Osteocyte (in vitro differentiated cells): ENCODE measurements at regions not wholly inside any gene's neighbourhood (a gene's known extent, or its start where the extent isn't known, plus 50 kb on each side); places are given as distances from the start of the nearest gene placed in this dataset.

ENCODE experiments used
- DNase-seq: peaks from one replicate; pipeline ENCODE4 v3.0.0; 2021; ENCODE audit warnings: mixed read lengths; ENCODE audit not compliant: unreplicated experiment; ENCODE audit errors: extremely low spot score
- H3K27ac Mint-ChIP-seq: one replicate; pipeline ENCODE4 v1.8.0; 2021; ENCODE audit warnings: mild to moderate bottlenecking, mixed read lengths; ENCODE audit not compliant: unreplicated experiment
- H3K27me3 Mint-ChIP-seq: one replicate; pipeline ENCODE4 v1.8.0; 2021; ENCODE audit warnings: mixed read lengths; ENCODE audit not compliant: unreplicated experiment
- H3K36me3 Mint-ChIP-seq: one replicate; pipeline ENCODE4 v1.8.0; 2021; ENCODE audit warnings: mixed read lengths; ENCODE audit not compliant: unreplicated experiment
- H3K4me1 Mint-ChIP-seq: one replicate; pipeline ENCODE4 v1.8.0; 2021; ENCODE audit warnings: mixed read lengths; ENCODE audit not compliant: unreplicated experiment
- H3K4me3 Mint-ChIP-seq: one replicate; pipeline ENCODE4 v1.8.0; 2021; ENCODE audit warnings: mild to moderate bottlenecking, moderate library complexity, mixed read lengths; ENCODE audit not compliant: unreplicated experiment
- H3K9me3 Mint-ChIP-seq: one replicate; pipeline ENCODE4 v1.8.0; 2021; ENCODE audit warnings: mixed read lengths; ENCODE audit not compliant: unreplicated experiment
- TF ChIP-seq, protein P1 (sequence below): fragments of 200-600 bp; sonication (generic); IDR thresholded peaks from 2 replicates; pipeline ENCODE4 v1.5.0; 2021; ENCODE audit warnings: antibody characterized with exemption, mild to moderate bottlenecking, moderate library complexity

DNA sequence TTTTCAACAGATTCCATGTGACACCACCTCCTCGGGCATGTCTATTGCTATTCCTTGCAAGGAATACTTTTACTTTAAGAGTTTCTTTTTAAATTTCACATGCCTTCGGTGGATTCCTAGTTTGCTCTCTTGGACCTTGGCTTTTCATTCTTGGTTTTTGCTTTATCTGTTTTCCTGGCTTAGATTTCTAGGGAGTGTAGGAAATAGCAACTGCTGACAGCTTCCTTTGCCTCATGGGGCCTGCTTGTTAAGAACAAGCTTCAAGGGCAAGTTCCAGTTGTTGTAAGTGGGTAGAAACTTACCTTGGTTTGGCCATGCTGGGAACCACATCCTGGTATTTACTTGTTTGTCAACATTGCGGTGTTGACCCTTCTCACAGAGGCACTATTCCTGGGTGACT is 348.5 kb downstream of the DMAC1 start:
- Mint-ChIP-seq H3K27me3 (no peaks in the 10 kb centered on the region), H3K4me1 (no peaks in the 10 kb centered on the region), H3K9me3 (peaks cover 16% of the 10 kb centered on the region), H3K4me3 (no peak overlapping the region), H3K36me3 (no peaks in the 10 kb centered on the region), H3K27ac (no peak overlapping the region)
- TF ChIP-seq, protein P1, sequence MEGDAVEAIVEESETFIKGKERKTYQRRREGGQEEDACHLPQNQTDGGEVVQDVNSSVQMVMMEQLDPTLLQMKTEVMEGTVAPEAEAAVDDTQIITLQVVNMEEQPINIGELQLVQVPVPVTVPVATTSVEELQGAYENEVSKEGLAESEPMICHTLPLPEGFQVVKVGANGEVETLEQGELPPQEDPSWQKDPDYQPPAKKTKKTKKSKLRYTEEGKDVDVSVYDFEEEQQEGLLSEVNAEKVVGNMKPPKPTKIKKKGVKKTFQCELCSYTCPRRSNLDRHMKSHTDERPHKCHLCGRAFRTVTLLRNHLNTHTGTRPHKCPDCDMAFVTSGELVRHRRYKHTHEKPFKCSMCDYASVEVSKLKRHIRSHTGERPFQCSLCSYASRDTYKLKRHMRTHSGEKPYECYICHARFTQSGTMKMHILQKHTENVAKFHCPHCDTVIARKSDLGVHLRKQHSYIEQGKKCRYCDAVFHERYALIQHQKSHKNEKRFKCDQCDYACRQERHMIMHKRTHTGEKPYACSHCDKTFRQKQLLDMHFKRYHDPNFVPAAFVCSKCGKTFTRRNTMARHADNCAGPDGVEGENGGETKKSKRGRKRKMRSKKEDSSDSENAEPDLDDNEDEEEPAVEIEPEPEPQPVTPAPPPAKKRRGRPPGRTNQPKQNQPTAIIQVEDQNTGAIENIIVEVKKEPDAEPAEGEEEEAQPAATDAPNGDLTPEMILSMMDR: no peak
- DNase-seq: no peak

DNA sequence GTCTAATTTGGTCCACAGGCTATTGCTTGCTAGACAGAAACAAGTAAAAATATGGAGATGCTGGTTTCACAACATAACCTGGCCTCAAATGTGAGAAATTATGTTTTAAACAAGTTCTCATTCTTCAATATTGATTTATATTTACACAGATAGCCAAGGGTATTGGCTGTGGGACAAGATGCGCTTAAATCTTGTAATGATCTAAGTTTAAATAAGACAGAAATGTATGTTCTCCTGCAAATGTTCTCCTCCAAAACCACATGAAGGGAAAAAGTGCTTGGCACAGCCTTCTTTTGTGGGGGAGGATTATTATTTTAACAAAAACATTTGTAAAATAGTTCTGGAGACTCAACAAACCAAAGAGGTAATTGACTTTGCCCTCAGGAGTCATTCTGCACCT is 356.0 kb downstream of the DMAC1 start:
- H3K4me3 Mint-ChIP-seq: no peak overlapping the region
- H3K27ac Mint-ChIP-seq: no peak overlapping the region
- no peak for DNase-seq
- H3K4me1 Mint-ChIP-seq: no peaks in the 10 kb centered on the region
- TF ChIP-seq, protein P1: no peak
- peaks cover 11% of the 10 kb centered on the region for H3K9me3 Mint-ChIP-seq
- no peaks in the 10 kb centered on the region for H3K36me3 Mint-ChIP-seq
- H3K27me3 Mint-ChIP-seq: no peaks in the 10 kb centered on the region

DNA sequence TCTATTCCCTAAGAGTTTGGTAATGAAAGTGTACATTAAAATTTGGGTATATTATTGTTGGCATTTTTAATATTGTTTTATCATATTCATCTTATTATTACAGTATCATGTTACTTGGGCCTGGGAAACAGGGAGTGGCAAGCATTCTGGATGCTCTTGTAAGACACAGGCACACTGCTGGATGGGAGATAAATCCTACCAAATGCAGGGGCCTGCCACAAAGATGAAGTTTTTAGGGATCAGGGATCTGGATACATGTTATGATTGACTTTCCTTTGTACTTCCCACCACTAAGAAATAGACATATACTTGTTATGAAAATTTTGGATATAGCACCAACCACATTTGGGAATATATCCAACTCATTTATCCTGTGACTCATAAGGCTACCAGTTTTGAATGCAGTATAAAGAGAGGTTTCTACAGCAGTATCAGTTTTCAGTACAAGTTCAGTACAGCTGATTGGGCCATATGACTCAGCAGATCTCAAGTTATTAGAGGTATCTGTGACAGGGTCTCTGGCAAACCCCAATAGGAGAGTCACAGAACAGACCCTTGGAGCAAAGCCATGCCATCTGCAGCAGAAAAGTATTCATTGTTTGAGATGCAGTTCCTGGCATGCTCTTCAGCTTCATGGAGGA is 360.1 kb downstream of the DMAC1 start:
- Mint-ChIP-seq H3K4me1 (no peaks in the 10 kb centered on the region), H3K9me3 (no peaks in the 10 kb centered on the region), H3K4me3 (no peak overlapping the region), H3K36me3 (no peaks in the 10 kb centered on the region), H3K27ac (no peak overlapping the region), H3K27me3 (no peaks in the 10 kb centered on the region)
- no peak for DNase-seq
- TF ChIP-seq, protein P1: no peak

DNA sequence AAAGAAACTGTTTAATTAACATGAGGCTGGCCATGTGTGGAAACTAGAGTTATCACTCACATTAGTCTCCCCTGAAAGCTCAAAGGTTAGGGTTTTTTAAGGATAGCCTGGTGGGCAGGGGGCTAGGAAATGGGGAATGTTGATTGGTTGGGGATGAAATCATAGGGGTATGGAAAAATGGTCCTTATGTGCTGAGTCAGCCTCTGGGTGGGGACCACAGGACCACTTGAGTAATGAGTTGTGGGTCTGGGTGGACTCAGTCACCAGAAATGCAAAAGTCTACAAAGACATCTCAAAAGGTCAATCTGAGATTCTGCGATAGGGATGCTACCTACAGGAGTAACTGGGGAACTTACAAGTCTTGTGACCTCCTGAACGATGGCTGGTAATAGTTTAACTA is 362.8 kb downstream of the DMAC1 start:
- Mint-ChIP-seq H3K4me3 (no peak overlapping the region), H3K9me3 (peaks cover 20% of the 10 kb centered on the region), H3K27ac (no peak overlapping the region), H3K27me3 (no peaks in the 10 kb centered on the region), H3K4me1 (no peaks in the 10 kb centered on the region), H3K36me3 (peaks cover 2% of the 10 kb centered on the region)
- TF ChIP-seq, protein P1: no peak
- DNase-seq: no peak

DNA sequence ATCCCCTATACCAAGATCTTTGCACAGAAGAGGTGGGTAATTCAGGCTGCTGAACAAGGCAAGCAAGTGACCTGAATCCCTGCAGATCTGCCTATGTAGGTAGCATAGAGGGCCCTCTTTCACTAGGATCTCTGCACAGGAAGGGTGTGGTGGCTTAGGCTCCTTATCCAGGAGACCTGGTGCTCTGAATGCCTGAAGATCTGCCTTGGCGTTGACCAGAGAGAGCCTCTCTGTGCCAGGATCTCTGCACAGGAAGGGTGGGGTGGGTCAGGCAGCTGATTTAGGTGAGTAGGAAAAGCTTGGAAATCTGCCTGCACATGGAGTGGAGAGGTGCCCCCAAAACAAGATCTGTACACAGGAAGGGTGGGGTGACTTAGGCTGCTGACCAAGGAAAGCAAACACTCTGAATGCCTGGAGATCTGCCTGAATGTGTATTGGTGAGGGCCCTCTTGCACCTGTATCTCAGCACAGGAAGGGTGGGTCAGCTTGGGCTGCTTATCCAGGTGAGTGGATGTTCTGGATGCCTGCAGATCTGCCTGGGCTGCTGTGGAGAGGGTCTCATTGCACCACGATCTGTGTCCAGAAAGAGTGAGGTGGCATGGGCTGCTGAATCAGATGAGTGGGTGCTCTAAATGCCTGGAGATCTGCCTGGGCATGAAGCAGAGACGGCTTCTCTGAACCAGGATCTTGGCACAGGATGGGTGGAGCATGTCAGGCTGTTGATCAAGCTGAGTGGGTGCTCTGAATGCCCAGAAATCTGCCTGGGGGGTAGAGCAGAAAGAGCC is 365.9 kb downstream of the DMAC1 start:
- Mint-ChIP-seq H3K4me3 (no peak overlapping the region), H3K36me3 (peaks cover 2% of the 10 kb centered on the region), H3K4me1 (no peaks in the 10 kb centered on the region), H3K9me3 (peaks cover 30% of the 10 kb centered on the region), H3K27ac (no peak overlapping the region), H3K27me3 (no peaks in the 10 kb centered on the region)
- TF ChIP-seq, protein P1: no peak
- DNase-seq: no peak
